Activated CD4-positive, alpha-beta T cell treated with anti-CD3 and anti-CD28 coated beads for 48 hours (primary cell): ENCODE measurements at regions not wholly inside any gene's neighbourhood (a gene's known extent, or its start where the extent isn't known, plus 50 kb on each side); places are given as distances from the start of the nearest gene placed in this dataset.

ENCODE experiments used
- DNase-seq: peaks from one replicate; pipeline ENCODE4 v3.0.0-alpha.2; 2020

DNA sequence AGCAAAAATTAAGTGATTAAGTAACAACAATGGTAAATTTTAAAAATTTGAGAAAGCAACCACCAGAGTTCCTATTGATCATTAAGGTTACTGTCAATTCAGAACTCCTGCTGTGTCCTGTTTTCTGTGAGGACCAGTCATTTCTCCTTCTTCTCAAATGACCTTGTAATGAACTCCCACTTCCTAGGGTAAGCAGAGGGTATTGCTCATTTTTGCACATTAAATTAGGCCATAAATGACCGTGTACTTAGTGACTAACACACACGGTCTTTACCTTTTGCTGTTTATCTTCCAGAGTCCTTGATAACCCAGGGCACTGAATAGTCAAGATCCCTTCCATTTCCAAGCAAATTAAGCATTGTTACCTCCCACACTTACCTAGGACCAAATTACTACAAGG, 227.5 kb upstream of the LYPLAL1 start:
- DNase-seq: no peak

DNA sequence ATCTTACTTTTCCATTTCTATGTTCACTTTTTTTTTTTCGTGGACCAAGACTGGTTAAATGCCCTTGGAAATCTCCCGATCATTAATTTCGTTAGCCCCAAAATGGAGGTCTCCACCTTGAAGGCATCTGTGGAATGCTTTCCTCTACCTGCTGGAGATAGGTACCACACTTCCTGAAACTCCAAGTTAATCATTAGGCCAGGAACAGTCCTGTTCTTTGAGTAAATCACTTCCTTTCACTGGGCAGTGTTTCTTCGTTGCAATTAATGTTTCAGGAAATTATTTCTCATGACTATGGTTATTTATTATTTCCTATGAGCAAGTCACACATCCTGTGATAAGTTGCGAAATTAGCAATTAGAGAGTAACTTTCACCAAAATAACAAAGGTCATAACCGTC, 225.2 kb upstream of the LYPLAL1 start:
- DNase-seq: no peak

DNA sequence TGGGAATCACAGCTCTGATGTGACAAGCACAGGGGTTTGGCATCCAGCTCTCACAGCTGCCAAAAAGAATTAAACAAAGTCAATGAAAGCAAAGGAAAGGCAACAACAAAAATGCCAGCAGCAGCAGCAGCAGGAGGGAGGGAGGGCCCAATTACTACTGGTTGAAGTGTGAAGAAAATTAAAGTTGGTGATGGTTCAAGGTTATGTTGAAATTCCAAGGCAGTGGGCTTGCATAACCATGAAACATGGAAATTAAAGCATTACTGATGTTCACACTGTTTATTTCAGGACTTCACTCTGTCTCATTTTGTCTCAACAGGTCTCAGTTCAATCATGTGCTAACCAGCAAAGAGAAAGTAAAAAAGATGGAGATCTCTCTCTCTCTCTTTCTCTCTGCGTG, 220.3 kb upstream of the LYPLAL1 start:
- no peak for DNase-seq

DNA sequence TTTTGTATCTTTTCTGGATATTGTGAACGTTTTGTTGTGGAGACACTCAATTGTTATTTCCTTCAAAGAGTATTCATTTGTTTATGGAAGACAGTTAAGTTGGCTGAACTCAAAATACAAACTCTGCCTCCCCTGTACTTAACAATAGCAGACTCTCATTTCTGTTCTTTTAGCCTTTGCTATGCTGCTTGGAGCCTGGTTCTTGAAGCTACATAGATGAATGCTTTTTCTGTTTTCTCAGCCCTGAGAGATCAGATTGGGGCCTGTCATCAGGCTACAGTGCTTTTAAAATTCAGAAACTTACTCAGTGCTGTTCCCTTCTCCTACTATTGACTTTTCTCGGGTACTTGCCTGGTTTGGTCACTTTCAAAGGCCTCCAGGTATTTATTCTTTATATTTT, 215.7 kb upstream of the LYPLAL1 start:
- no peak for DNase-seq

DNA sequence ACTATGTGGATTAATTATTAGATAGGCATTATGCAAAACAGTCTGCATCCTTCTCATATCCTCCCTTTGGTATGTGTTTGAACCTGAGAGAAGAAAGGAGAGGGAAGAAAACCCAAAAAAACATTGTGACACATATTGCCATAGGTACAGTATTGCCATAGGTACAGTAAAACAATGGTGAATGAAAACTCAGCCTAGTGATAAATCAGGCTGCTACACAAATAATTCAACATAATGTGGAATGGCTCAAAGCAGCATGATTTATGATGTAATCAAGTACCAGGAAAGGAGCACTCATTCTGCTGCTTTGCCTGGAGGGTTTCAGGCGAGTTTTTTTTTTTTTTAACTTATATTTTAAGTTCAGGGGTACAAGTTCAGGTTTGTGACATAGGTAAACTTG, 213.9 kb upstream of the LYPLAL1 start:
- DNase-seq: no peak

DNA sequence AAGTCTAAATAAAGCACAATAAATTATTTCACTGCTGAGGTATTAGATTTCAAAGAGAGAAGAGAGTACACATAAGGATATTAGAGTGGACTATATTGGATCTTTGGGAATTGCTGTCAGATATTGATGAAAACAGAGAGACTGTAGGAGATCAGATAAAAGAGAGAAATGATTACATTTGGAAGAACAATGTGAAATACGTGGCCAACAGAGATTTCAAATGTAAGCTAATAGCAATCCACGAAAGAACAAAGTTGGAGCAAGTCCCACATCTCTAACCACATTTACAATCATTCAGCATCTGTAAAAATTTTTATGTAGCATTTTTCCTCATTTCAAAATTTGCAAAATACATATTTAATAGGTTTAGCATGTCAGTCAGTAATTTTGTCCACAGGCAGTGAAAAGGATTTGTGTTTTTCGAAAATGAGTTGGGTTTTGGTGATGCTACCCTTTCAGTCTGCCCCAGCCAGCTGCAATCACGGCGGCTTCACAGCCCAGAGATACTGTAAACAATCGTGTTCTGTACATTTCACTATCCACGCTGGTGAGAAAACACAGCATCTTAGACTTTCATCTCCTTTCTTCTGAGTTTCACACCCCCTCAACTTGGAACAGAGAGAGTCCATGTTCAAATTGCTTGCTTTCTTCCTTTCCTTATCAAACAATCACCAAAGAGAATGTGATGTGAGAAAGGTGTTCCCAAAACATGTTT, 209.1 kb upstream of the LYPLAL1 start:
- DNase-seq: no peak

DNA sequence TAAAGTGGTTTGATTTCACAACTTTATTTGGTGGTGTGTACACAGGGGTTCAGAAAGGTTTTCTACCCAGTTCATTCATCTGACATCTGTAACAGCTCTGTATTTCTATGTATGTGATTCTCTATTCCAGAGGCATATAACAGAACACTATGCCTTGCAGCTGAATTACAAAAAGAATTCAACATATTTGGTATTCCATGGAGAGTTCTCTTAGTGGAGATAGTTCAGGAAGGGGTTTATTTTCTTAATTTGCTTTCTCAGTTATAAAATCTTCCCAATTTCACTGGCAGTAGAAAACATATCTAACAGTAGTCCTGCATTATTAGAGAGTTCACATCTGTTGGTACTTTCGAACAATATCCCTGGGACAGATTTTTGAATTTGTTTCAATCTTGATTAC, 207.9 kb upstream of the LYPLAL1 start:
- DNase-seq: no peak

DNA sequence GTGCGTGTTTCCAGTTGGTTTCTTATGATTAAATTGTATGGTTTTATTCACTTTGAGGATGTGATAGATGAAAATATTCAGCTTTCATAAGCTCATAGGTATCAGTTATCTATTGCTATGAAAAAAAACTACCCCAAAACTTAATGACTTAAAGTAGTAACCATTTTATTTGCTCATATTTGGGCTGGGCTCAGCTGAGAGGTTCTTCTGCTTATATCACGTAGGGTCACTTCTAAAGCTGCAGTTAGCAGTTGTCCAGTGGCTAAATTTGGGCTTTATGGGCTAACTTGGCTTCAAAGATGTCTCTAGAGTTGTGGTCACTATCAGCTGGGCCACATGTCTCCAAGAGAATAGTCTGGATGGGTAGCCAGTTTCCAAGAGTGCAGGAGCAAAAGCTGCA, 206.4 kb upstream of the LYPLAL1 start:
- no peak for DNase-seq

DNA sequence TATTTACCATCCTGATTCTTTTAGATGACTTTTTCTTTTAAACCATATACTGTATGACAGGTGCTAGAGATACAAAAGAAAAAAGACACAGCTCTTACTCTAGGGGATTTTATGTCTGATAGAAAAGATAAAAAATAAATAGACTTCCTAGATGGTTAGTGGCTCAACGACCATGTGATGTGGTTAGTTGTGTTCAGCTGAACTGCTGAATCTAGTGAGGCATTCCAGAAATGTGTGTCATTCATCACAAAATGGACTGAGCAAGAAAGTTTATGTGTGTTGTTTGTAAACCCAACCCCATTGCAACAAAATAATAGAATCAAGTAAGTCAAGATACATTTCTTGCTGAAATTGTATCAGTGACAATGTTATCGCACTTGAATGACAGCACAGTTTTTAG, 205.8 kb upstream of the LYPLAL1 start:
- DNase-seq: no peak

DNA sequence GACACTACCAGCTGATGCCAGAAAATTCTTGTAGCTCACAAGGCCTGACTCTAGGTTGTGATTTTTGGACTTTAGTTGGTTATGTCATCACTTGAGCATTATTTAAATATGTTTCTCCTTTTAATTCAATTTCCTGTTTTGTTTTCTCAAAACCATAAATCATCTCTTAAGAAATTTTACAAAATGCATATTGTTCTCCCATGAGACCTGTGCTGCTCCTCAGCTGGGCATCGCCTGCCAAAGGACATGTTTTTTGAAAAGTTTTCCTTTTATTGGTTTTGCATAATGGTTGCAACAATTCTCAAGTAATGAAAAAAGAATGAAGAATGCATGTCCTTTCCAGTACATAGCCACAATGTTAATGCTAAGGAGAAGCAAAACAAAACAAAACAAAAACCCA, 204.7 kb upstream of the LYPLAL1 start:
- DNase-seq: no peak

DNA sequence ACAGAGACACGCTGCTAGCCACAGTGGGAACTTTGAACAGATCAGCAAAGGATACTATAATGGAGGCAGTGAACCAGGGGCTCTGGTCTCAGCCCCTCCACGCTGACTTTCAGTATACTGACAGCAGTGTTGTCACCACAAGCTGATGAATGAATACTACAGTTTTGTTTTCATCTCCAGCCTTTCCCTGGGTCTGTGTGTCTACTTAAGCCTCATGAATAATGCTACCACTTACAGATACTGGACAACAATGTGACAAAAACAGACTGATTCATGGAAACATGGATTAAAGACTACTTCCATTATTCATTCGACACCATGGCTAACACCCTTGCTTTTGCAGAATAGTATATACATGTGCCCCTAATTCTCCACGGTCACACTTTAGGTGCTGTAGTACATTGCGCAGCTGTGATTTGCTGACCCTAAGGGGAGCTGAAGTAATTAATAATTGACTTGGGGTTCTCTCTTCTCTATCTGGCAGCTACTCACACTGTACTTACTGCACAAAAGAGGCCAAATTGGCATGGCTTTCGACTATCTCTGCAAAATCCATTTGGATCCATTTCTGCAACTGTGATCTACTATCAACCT, 203.2 kb upstream of the LYPLAL1 start:
- DNase-seq: no peak

DNA sequence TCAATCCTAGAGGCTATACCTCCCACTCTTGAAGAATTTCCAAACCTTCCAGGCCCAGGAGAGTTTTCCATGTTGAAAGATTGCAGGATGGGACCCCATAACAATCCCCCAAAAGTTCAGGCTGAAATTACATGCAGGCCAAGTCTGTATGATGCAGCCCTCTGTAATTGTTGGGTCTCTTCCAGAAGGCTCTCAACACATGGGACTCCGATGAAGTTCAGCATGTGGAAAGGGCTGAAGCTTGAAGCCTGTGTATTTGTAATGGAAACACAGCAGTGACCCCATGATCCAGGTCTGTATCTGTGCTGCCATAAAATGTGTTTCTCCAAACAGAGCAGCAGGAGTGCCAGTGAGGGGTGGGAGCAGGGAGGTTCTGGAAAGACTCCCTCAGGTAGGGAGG, 202.5 kb upstream of the LYPLAL1 start:
- DNase-seq: no peak

DNA sequence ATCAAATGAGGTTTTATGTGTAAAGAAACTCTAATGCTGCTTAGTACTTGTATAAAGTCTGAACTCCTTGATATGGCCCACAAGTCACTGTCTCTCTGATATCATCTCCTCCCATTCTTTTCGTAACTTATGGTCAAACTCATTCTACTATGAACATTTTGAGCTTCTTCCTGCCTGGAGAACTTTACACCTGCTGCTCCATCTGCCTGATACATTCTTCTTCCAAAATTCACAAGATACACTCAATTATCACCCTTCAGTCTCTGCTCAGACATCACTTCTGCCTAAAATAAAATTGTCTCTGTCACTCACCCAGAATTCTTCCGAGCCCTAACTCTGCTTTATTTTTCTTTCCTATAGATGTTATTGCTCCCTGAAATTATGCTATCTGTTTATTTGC, 192.8 kb upstream of the LYPLAL1 start:
- no peak for DNase-seq

DNA sequence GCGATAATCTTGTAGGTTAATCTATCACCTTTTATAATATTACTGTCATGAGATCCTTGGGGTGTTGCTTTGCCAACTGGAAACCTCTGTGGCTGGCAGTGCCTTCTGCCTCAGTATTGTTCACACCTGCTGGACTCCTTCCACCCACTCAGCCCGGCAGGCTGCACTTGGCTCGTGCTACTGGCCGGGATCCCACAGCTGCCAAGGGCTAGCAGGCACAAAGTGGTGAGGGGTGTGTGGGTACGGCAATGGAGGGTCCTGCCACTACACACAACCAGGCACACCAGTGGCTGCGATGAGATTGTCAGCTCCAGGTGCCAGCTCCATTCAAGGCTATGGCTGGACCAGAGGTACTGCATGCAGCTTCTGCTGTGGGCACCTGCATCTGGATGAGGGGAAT, 191.2 kb upstream of the LYPLAL1 start:
- no peak for DNase-seq

DNA sequence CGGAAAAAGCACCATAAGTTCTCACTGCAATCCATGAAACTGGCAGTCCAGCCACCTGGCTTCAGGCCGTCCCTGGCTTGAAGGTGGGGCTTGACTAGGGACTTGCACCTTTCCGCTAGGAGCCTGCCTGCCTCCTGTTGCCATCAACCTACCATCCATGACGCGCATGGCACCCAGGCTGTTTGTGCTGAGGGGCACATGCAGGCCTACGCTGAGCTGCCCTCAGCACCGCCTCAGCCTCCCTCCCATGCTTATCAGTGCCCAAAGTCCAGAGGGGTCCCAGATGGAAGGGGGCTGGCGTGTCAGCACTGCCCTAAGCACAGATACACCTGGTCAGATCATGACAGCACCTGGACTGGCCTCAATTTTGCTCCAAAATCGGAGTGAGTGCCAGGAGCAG, 190.2 kb upstream of the LYPLAL1 start:
- DNase-seq: no peak

DNA sequence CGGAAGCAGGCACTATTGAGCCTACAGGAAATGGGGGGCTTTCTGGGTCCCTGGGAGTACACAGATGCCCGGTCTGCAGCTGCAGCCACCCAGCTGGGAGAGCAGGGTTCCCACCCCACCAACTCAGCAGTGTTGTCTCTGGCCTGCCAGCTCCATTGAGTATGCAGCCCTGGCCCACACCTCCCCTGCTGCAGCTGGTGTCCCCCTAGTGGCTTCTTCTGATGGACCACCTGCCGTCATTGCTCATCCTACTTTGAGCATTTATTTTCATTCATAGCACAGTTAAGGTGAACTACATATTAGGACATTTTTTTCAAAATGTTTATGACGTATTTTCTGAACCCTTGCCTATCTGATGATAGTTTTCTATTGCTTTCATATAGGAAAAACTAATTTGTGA, 189.8 kb upstream of the LYPLAL1 start:
- no peak for DNase-seq

DNA sequence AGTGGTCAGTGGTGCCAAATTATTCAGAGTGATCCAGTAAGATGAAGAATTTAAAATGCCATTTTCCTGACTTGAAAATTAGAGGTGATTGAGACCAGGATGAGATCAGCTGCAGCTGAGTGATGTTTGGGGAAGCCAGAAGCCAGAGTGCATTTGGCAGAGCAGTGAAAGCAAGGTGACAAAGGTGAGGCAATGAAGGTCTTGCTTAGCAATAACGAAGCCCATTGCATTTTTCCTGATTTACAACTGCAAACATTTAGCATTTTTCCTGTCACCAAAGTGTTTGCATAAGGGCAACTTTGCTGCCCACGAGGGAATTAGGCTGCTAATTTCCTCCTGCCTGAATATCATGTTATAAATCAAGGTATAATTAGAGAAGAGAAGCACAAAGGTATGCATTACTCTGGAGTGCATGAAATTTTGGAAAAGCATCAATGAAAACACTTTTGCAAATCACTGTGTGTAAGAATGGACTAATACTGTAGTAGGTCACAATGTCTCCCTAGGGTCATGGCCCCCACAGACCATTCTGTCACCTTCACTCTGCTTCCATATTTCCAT, 188.2 kb upstream of the LYPLAL1 start:
- DNase-seq: no peak

DNA sequence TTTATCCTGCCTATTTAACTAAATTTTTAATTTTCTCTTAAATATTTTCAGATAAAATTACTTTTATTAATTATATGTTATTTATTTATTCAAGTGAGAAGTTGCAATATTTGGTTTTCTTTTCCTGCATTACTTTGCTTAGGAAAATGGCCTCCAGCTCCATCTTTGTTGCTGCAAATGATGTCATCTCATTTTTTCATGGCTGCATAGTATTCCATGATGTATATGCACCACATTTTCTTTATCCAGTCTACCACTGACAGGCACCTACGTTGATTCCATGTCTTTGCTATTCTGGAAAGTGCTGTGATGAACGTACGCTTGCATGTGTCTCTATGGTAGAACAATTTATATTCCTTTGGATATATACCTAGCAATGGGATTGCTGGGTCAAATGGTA, 186.9 kb upstream of the LYPLAL1 start:
- DNase-seq: no peak

DNA sequence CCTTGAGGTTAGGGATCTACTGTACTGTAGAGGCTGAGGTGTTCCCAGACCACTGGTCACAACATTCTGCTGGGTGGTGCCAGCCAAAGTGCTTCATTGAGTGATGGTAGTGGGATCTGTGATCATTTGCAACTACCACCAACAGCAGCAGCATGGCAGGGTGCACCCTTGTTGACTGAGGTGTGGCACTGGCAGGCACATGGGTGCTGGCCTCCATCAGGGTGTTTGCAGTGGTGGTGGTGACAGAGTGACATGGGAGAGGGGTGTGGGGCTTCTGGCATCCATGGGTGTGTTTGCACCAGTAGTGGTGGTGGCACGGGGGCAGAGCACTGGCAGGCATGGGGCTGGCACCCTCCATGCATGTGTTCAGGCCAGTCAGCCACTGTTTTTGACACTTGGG, 183.7 kb upstream of the LYPLAL1 start:
- no peak for DNase-seq

DNA sequence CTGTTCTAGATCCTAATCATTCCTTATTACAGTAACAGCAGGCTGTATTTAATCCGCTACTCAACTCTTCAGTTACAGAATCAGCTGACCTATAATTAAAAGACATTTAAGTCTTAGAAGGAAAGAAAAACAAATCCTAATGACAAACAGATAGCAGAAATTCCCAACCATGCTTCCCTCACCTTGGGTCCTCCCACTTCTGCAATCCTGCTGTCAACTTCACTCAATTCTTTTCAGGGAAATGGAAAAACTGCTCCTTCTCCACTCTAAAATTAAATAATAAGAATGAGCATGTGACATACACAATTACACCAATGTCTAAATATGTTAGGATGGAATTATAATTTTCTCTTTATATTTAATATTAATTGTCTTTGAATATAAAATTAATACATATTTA, 182.6 kb upstream of the LYPLAL1 start:
- DNase-seq: no peak

DNA sequence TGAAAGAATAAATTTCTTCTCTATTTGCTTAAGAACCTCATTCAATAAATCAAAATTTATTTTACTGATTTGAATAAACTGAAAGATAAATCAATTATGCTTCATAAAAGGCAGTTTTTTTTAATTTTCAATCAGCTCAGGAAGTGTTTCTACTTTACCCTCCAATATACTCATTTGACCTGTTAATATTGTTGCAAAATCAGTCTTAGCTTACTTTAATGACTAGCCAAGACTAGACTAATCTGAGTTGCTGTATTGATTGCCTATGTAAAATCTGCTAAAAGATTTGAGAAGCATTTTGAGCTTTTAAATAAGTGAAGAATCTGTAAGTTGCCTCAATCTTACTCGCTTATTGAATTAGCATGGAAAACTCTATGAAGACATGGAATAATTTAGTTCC, 179.1 kb upstream of the LYPLAL1 start:
- DNase-seq: no peak

DNA sequence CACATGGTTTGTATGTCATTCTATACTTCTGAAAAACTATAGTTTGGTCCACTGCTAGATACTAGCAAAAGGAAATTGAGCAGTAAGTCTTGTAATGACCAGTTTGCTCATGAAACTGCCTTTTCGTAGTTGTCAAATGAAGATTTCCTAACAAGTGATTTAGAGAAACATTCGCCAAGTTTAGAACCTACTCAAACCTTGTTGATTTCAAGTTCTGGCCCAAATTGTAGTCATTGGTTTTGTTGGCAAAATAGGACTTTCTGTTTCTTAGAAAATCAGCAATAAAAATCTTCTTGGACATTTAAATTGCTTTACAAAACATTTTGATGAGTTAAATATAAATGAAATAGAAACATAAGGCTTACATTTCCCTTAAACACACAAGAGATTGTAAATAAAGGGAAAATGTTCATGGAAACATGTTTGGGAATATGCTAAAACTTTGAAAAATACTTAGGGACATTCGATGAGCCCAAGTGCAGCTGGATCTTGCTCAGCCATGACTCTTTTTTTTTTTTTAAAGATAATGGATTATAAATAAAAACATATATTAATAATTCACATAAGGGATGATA, 178.5 kb upstream of the LYPLAL1 start:
- DNase-seq: no peak

DNA sequence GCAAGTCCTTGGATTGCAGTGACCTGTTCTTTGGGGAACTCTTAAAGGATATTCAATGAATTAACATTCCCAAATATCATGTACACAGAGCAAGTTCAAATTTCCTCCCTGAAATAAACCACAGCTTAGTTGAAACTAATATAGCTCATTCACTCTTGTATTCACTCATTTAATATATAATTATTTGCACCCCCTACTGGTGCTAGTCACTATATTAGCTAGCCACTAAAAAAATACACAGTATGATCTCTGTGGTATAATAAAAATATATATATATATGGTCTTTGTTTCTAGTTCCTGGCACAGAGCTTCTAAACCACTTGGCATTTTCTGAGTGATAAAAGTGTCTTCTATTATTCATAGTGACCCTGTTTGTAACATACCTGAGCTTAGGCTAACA, 177.3 kb upstream of the LYPLAL1 start:
- DNase-seq: no peak

DNA sequence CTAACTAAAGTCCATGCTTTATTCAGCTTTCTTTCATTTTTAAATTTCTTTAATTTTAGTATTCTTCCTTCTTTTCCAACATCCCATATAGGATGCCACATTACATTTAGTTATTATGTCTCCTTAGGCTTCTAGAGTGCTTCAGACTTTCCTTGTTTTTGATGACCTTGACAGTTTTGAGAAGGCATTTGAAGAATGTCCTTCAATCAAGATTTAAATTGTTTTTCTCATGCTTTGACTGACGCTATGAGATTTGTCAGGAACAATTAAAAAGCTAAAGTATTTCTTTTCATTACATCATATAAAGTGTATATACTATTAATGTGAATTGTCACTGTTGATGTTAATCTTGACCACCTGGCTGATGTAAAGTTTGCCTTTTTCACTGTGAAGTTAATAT, 173.7 kb upstream of the LYPLAL1 start:
- DNase-seq: no peak

DNA sequence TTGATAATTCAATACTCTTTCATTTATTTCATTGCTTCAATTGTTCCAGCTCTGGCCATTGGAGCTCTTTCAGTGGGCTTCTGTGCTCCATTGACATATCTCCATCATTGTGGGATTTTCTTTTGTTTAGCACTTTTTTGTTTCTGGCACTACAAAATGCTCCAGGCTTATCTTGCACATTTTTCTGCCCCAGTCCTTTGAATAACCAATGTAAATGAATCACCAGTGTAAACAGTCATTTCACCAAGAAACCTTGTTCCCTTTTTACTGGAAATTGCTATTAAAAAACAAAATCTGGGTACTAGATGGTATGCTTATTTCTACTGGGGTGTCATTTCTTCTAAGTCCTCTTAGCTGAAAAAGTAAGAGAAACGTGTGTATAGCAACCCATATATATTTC, 173.0 kb upstream of the LYPLAL1 start:
- no peak for DNase-seq
